RWPE1 (cell line): ENCODE measurements at regions not wholly inside any gene's neighbourhood (a gene's known extent, or its start where the extent isn't known, plus 50 kb on each side); places are given as distances from the start of the nearest gene placed in this dataset.

Experiments used
- CTCF ChIA-PET: fragments of 350-600 bp; sonication (Branson Sonifier 250); formaldehyde crosslinking; extraction: SDS; loops from one replicate; lab custom pipeline; 2021; lab: Yijun Ruan, JAX
- POLR2A ChIA-PET: fragments of 400-600 bp; formaldehyde crosslinking; extraction: SDS; loops from one replicate; lab custom pipeline; 2020; ENCODE audit warnings: antibody characterized with exemption; ENCODE audit not compliant: low non-redundant PET; lab: Yijun Ruan, JAX
- DNase-seq: peaks from one replicate; pipeline ENCODE4 v3.0.0; 2012; ENCODE audit warnings: low spot score
- H3K27ac ChIP-seq: fragments of 450-650 bp; 2 replicates; pipeline ENCODE4 v1.5.1; 2017
- CTCF ChIP-seq: fragments of 450-650 bp; conservative IDR thresholded peaks from 2 replicates; pipeline ENCODE4 v1.5.1; 2017; ENCODE audit warnings: low read depth, mild to moderate bottlenecking

- POLR2A ChIA-PET, result no interaction called here
Measured at GRCh38 chr13:108156749-108157148, 58.6 kb downstream of the LIG4 start.

GRCh38 chr13:108155185-108156106 is 59.9 kb downstream of the LIG4 start:
- DNase-seq, result peak; percentile 26
- POLR2A ChIA-PET, result interaction anchor here (0.6 kb wide), 1 partner anchor 48 kb away, joined by 4 read pairs; no protein-coding TSS in a partner anchor
- no peak overlapping the region for H3K27ac ChIP-seq
- TF ChIP-seq CTCF, result peak; percentile 86
- CTCF ChIA-PET, result interaction anchor here (0.5 to 0.8 kb wide), 11 partner anchors 10 to 1550 kb away, joined by 3 to 6 read pairs (median 3); no protein-coding TSS in a partner anchor

More at GRCh38 chr13:108156749-108157148, 58.6 kb downstream of the LIG4 start:
- no peak overlapping the region for H3K27ac ChIP-seq
- CTCF ChIA-PET, result no interaction called here
- no peak for TF ChIP-seq CTCF
- no peak for DNase-seq

GRCh38 chr13:108154421-108154858 is 60.9 kb downstream of the LIG4 start:
- CTCF ChIA-PET, result interaction anchor here (0.6 to 1.0 kb wide), 4 partner anchors 11 to 944 kb away, joined by 3 read pairs; no protein-coding TSS in a partner anchor

DNA sequence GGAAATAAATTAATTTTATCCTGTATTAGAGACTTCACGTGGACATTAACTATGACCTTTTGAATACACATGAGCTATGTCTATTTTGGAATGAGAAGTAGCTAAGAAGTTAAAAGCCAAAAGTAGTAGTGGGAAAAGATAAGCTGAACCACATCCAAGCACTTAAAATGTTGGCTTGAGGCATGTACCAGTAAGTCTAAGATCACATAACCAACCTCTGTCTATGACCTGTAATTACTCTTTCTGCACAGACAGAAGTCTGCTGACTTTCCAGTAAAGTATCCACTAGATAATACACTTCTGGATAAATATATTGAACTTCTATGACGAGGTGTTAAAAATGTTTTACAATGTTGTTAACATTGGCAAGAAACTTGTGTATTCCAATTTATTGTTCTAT is 68.7 kb downstream of the LIG4 start:
- H3K27ac ChIP-seq, result no peak overlapping the region
- ChIA-PET CTCF (no interaction called here), POLR2A (no interaction called here)
- TF ChIP-seq CTCF, result no peak
- no peak for DNase-seq

More at GRCh38 chr13:108154421-108154858, 60.9 kb downstream of the LIG4 start:
- H3K27ac ChIP-seq, result no peak overlapping the region
- TF ChIP-seq CTCF, result no peak
- POLR2A ChIA-PET, result no interaction called here
- DNase-seq, result no peak

GRCh38 chr13:108142702-108143436 is 72.5 kb downstream of the LIG4 start:
- ChIA-PET CTCF (interaction anchor here (0.8 kb wide), 1 partner anchor 13 kb away, joined by 3 read pairs; no protein-coding TSS in a partner anchor), POLR2A (no interaction called here)
- no peak for DNase-seq
- TF ChIP-seq CTCF, result no peak
- no peak overlapping the region for H3K27ac ChIP-seq

GRCh38 chr13:108137176-108137575 is 78.2 kb downstream of the LIG4 start:
- POLR2A ChIA-PET, result no interaction called here
- no peak for DNase-seq
- no peak for TF ChIP-seq CTCF
- CTCF ChIA-PET, result no interaction called here
- H3K27ac ChIP-seq, result no peak overlapping the region
